H1 (cell line): ENCODE measurements at regions not wholly inside any gene's neighbourhood (a gene's known extent, or its start where the extent isn't known, plus 50 kb on each side); places are given as distances from the start of the nearest gene placed in this dataset.

Experiments used
- CHD2 ChIP-seq: IDR thresholded peaks from 2 replicates; pipeline ENCODE4 v1.6.1; 2012; ENCODE audit warnings: low read length, improper control_type of control experiment
- CREB1 ChIP-seq: IDR thresholded peaks from 2 replicates; pipeline ENCODE4 v1.6.1; 2012; ENCODE audit warnings: inconsistent platforms
- GTF2F1 ChIP-seq: IDR thresholded peaks from 2 replicates; pipeline ENCODE4 v1.6.1; 2012; ENCODE audit warnings: low read depth, low read length, improper control_type of control experiment, borderline replicate concordance
- SIRT6 ChIP-seq: IDR thresholded peaks from one replicate; pipeline ENCODE4 v1.7.1; 2012; ENCODE audit warnings: low read length, inconsistent platforms
- SP4 ChIP-seq: IDR thresholded peaks from 2 replicates; pipeline ENCODE4 v1.6.1; 2012; ENCODE audit warnings: low read length, inconsistent platforms
- TF ChIP-seq, protein P1 (sequence below): IDR thresholded peaks from 2 replicates; pipeline ENCODE4 v1.6.1; 2012; ENCODE audit warnings: low read length, inconsistent platforms

DNA sequence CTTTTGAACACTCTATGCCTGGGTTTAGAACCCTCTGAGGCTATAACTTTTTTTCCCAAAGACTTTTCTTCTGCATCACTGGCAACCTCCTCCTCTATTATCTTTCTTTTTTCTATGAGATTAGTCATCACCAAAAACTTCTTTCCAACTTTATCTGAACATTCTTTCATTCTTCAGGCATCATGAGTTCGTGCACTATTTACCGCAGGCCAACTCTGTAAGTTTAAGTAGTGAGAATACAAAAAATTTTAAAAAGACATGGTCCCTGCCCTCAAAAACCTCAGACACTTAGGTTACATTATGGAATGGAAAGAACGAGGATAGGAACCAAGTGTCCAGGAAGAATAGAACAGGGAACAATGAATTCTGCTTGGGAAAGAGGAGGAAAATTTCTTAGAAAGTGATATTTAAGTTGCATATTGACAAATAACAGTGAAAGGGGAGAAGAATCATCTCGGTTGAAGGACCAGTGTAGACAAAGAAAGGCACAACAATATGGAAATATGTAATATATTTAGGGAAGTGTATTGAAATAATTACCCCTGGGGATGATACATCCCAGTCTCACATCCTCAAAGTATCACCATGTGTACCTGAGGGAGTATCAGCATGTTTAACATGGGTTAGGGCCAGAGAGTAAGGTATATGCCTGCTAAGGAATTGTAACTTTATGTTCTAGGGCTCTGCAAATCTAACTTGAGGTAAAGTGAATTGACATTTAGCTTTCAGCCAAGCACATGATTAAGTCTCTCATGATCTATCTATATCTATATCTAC, 196.5 kb upstream of the NREP start (continued):
- TF ChIP-seq, protein P1, sequence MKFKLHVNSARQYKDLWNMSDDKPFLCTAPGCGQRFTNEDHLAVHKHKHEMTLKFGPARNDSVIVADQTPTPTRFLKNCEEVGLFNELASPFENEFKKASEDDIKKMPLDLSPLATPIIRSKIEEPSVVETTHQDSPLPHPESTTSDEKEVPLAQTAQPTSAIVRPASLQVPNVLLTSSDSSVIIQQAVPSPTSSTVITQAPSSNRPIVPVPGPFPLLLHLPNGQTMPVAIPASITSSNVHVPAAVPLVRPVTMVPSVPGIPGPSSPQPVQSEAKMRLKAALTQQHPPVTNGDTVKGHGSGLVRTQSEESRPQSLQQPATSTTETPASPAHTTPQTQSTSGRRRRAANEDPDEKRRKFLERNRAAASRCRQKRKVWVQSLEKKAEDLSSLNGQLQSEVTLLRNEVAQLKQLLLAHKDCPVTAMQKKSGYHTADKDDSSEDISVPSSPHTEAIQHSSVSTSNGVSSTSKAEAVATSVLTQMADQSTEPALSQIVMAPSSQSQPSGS, result no peak
- TF ChIP-seq CREB1 (no peak), CHD2 (no peak), SIRT6 (no peak), SP4 (no peak), GTF2F1 (no peak)
